ENCODE measurements at regions not wholly inside any gene's neighbourhood (a gene's known extent, or its start where the extent isn't known, plus 50 kb on each side); places are given as distances from the start of the nearest gene placed in this dataset.

- no peak overlapping the region for H3K4me3 ChIP-seq (ENCODE audit: control extremely low read depth in 1 of 5, extremely low read depth in 1 of 5, insufficient read depth in 1 of 5, low read depth in 2 of 5, low read length in 4 of 5)
- H3K27ac Mint-ChIP-seq: no peak overlapping the region
- no peak overlapping the region for H2AFZ ChIP-seq (ENCODE audit: insufficient read depth, low read depth, low read length, poor library complexity, severe bottlenecking)
- peaks cover 3 to 7% of the 10 kb centered on the region in 2 donors for H3K4me1 ChIP-seq (ENCODE audit: control insufficient read depth in 2 of 2, insufficient read depth in 2 of 2, low read length in 2 of 2)
- no peaks in the 10 kb centered on the region for H3K36me3 ChIP-seq (replicated peaks in 1 of 2; ENCODE audit: control extremely low read depth in 1 of 2, control insufficient read depth in 1 of 2, extremely low read depth in 1 of 2, insufficient read depth in 2 of 2, low read length in 1 of 2)
- peaks cover 0 to 4% (median 0%) of the 10 kb centered on the region in 3 donors for H3K9me3 ChIP-seq (ENCODE audit: control extremely low read depth in 1 of 3, control insufficient read depth in 2 of 3, insufficient read depth in 1 of 3, low read length in 2 of 3)
- no peak overlapping the region for H3K4me3 Mint-ChIP-seq
- no peak overlapping the region for H3K27ac ChIP-seq (ENCODE audit: low read length in 2 of 2)
- CTCF ChIA-PET: interaction anchor here (1.1 kb wide), 1 partner anchor 55 kb away, joined by 3 read pairs; no protein-coding TSS in a partner anchor
- peaks cover 8% of the 10 kb centered on the region for H3K4me1 Mint-ChIP-seq
- no peak overlapping the region for H3K4me2 ChIP-seq (replicated peaks; ENCODE audit: low read depth, low read length, poor library complexity, severe bottlenecking)
- intact Hi-C loops (cut with micrococcal nuclease): no loop called here
- POLR2A ChIA-PET: no interaction called here
- H3K27me3 Mint-ChIP-seq: peaks cover 14% of the 10 kb centered on the region
- no peaks in the 10 kb centered on the region for H4K20me1 ChIP-seq (ENCODE audit: control insufficient read depth, insufficient read depth, low read length, poor library complexity, severe bottlenecking)
- no peaks in the 10 kb centered on the region for H3K79me2 ChIP-seq (ENCODE audit: control insufficient read depth, insufficient read depth, low read length)
- H3K9me3 Mint-ChIP-seq (ENCODE audit: insufficient read depth): peaks cover 3% of the 10 kb centered on the region
- H3K9ac ChIP-seq (ENCODE audit: low read length): no peak overlapping the region
- DNase-seq (no peak), ATAC-seq (ENCODE audit: low read depth) (no peak)
- 76% methylated on average over 3 of the region's 6 CpGs for WGBS (ENCODE audit: insufficient coverage)
- TF ChIP-seq EZH2 (IDR thresholded peaks at IDR 0.05; ENCODE audit: borderline replicate concordance, insufficient read depth, low read depth, low read length, poor library complexity, severe bottlenecking) (no peak), CTCF (IDR thresholded peaks at IDR 0.05) (no peak)
- H3K27me3 ChIP-seq (replicated peaks in 1 of 4; ENCODE audit: control extremely low read depth in 1 of 4, control insufficient read depth in 3 of 4, insufficient read depth in 4 of 4, low read length in 3 of 4): peaks cover 0 to 10% (median 2%) of the 10 kb centered on the region in 4 experiments
These were observed 66.4 kb upstream of the MED9 start for GRCh38 chr17:17410357-17410756.

GRCh38 chr17:17411692-17412091, 65.1 kb upstream of the MED9 start:
- Mint-ChIP-seq H3K27me3 (peaks cover 14% of the 10 kb centered on the region), H3K27ac (no peak overlapping the region), H3K4me1 (peaks cover 5% of the 10 kb centered on the region), H3K4me3 (no peak overlapping the region), H3K9me3 (ENCODE audit: insufficient read depth) (peaks cover 3% of the 10 kb centered on the region)
- Histone ChIP-seq H4K20me1 (ENCODE audit: control insufficient read depth, insufficient read depth, low read length, poor library complexity, severe bottlenecking) (no peaks in the 10 kb centered on the region), H3K4me2 (replicated peaks; ENCODE audit: low read depth, low read length, poor library complexity, severe bottlenecking) (no peak overlapping the region), H3K9me3 (ENCODE audit: control extremely low read depth in 1 of 3, control insufficient read depth in 2 of 3, insufficient read depth in 1 of 3, low read length in 2 of 3) (peaks cover 0 to 4% (median 0%) of the 10 kb centered on the region in 3 donors), H3K4me1 (ENCODE audit: control insufficient read depth in 2 of 2, insufficient read depth in 2 of 2, low read length in 2 of 2) (peaks cover 0 to 2% of the 10 kb centered on the region in 2 donors), H2AFZ (ENCODE audit: insufficient read depth, low read depth, low read length, poor library complexity, severe bottlenecking) (no peak overlapping the region), H3K27ac (ENCODE audit: low read length in 2 of 2) (no peak overlapping the region), H3K9ac (ENCODE audit: low read length) (no peak overlapping the region), H3K27me3 (replicated peaks in 1 of 4; ENCODE audit: control extremely low read depth in 1 of 4, control insufficient read depth in 3 of 4, insufficient read depth in 4 of 4, low read length in 3 of 4) (peaks cover 0 to 10% (median 2%) of the 10 kb centered on the region in 4 experiments), H3K4me3 (ENCODE audit: control extremely low read depth in 1 of 5, extremely low read depth in 1 of 5, insufficient read depth in 1 of 5, low read depth in 2 of 5, low read length in 4 of 5) (no peak overlapping the region), H3K36me3 (replicated peaks in 1 of 2; ENCODE audit: control extremely low read depth in 1 of 2, control insufficient read depth in 1 of 2, extremely low read depth in 1 of 2, insufficient read depth in 2 of 2, low read length in 1 of 2) (no peaks in the 10 kb centered on the region), H3K79me2 (ENCODE audit: control insufficient read depth, insufficient read depth, low read length) (no peaks in the 10 kb centered on the region)
- ATAC-seq (ENCODE audit: low read depth) (no peak), DNase-seq (no peak)
- TF ChIP-seq EZH2 (IDR thresholded peaks at IDR 0.05; ENCODE audit: borderline replicate concordance, insufficient read depth, low read depth, low read length, poor library complexity, severe bottlenecking) (no peak), CTCF (IDR thresholded peaks at IDR 0.05) (no peak)
- intact Hi-C loops (cut with micrococcal nuclease): no loop called here
- ChIA-PET POLR2A (no interaction called here), CTCF (no interaction called here)
